SK-N-SH (cell line): ENCODE measurements at regions not wholly inside any gene's neighbourhood (a gene's known extent, or its start where the extent isn't known, plus 50 kb on each side); places are given as distances from the start of the nearest gene placed in this dataset.

Experiments
- CTCF ChIA-PET: fragments of 300-600, 350-600 bp; formaldehyde crosslinking; extraction: SDS; loops from one replicate; lab custom pipeline; 2021; lab: Yijun Ruan, JAX
- POLR2A ChIA-PET: fragments of 350-600 bp; sonication (Branson Sonifier 250); formaldehyde crosslinking; extraction: SDS; loops from one replicate; lab custom pipeline; 2020; ENCODE audit warnings: antibody characterized with exemption, inconsistent platforms; lab: Yijun Ruan, JAX
- DNase-seq: peaks from one replicate; pipeline ENCODE4 v3.0.0; 2012
- H2AFZ ChIP-seq: fragments of 200-600 bp; sonication (generic); 2 replicates; pipeline ENCODE4 v1.8.1; 2016; ENCODE audit warnings: antibody characterized with exemption, mild to moderate bottlenecking, low read depth
- H3F3A ChIP-seq: fragments of 200-600 bp; sonication (generic); replicated peaks from 2 replicates; pipeline ENCODE3; 2016; ENCODE audit warnings: antibody characterized with exemption, mild to moderate bottlenecking; ENCODE audit not compliant: insufficient read depth
- H3K27ac ChIP-seq, 2 experiments: fragments of 200-500 bp in 1 of 2; fragments of 200-600 bp in 1 of 2; sonication (Bioruptor generic) in 1 of 2; sonication (generic), shearing (Covaris generic) in 1 of 2; 2 replicates each; pipeline versions ENCODE4 v1.5.1 to v1.6.1; 2014 to 2016; ENCODE audit warnings: low read depth in 2 of 2, inconsistent platforms in 1 of 2, low read length in 1 of 2, mild to moderate bottlenecking in 1 of 2, mixed read lengths in 1 of 2
- H3K27me3 ChIP-seq: fragments of 200-600 bp; sonication (generic), shearing (Covaris generic); 2 replicates; pipeline ENCODE4 v1.6.1; 2016; ENCODE audit warnings: mixed run types; ENCODE audit not compliant: insufficient read depth
- H3K36me3 ChIP-seq, 2 experiments: fragments of 200-500 bp in 1 of 2; fragments of 200-600 bp in 1 of 2; sonication (Bioruptor generic) in 1 of 2; sonication (generic) in 1 of 2; replicated peaks in 1 of 2; 2 replicates each; pipeline versions ENCODE3 to v1.5.1; 2014 to 2016; ENCODE audit warnings: low read length in 1 of 2, mild to moderate bottlenecking in 1 of 2; ENCODE audit not compliant: insufficient read depth in 2 of 2, control insufficient read depth in 1 of 2
- H3K4me1 ChIP-seq, 2 experiments: fragments of 200-500 bp in 1 of 2; fragments of 200-600 bp in 1 of 2; sonication (Bioruptor generic) in 1 of 2; sonication (generic), shearing (Covaris generic) in 1 of 2; 2 replicates each; pipeline versions ENCODE4 v1.5.1 to v1.6.1; 2014 to 2016; ENCODE audit warnings: low read depth in 1 of 2, low read length in 1 of 2, mixed run types in 1 of 2; ENCODE audit not compliant: insufficient read depth in 2 of 2, control insufficient read depth in 1 of 2
- H3K4me2 ChIP-seq: fragments of 200-600 bp; sonication (generic), shearing (Covaris generic); 2 replicates; pipeline ENCODE4 v1.6.1; 2017; ENCODE audit warnings: mixed run types
- H3K4me3 ChIP-seq, 2 experiments: fragments of 200-500 bp in 1 of 2; fragments of 200-600 bp in 1 of 2; sonication (Bioruptor generic) in 1 of 2; sonication (generic), shearing (Covaris generic) in 1 of 2; 2 replicates each; pipeline versions ENCODE4 v1.5.1 to v1.8.1; 2014 to 2016; ENCODE audit warnings: low read depth in 2 of 2, inconsistent platforms in 1 of 2, low read length in 1 of 2, mild to moderate bottlenecking in 1 of 2, mixed read lengths in 1 of 2, moderate library complexity in 1 of 2
- H3K79me2 ChIP-seq: fragments of 200-600 bp; sonication (generic); 2 replicates; pipeline ENCODE4 v1.8.1; 2017; ENCODE audit warnings: mild to moderate bottlenecking; ENCODE audit not compliant: insufficient read depth
- H3K9ac ChIP-seq: fragments of 200-600 bp; sonication (generic); 2 replicates; pipeline ENCODE4 v1.6.1; 2017; ENCODE audit warnings: mixed run types
- H3K9me2 ChIP-seq: fragments of 200-600 bp; sonication (generic); 2 replicates; pipeline ENCODE4 v1.6.1; 2017; ENCODE audit warnings: mixed run types
- H3K9me3 ChIP-seq: fragments of 200-600 bp; sonication (generic); 2 replicates; pipeline ENCODE4 v1.6.1; 2017; ENCODE audit warnings: mixed run types, mild to moderate bottlenecking, moderate library complexity
- H4K20me1 ChIP-seq: fragments of 200-600 bp; sonication (generic); 2 replicates; pipeline ENCODE4 v1.6.1; 2017; ENCODE audit warnings: mild to moderate bottlenecking, mixed run types; ENCODE audit not compliant: insufficient read depth
- CHD2 ChIP-seq: fragments of 150-350 bp; IDR thresholded peaks from 2 replicates; pipeline ENCODE4 v1.6.1; 2018; ENCODE audit warnings: low read length; ENCODE audit not compliant: partially characterized antibody
- ELF1 ChIP-seq: IDR thresholded peaks from 2 replicates; pipeline ENCODE4 v1.4.0; 2012
- EP300 ChIP-seq, 2 experiments: IDR thresholded peaks; 2 replicates each; pipeline versions ENCODE4 v1.4.0 to v1.6.1; 2012; ENCODE audit warnings: borderline replicate concordance in 1 of 2, low read depth in 1 of 2, low read length in 1 of 2
- FOSL2 ChIP-seq: IDR thresholded peaks from 2 replicates; pipeline ENCODE4 v1.4.0; 2012; ENCODE audit warnings: low read depth, mild to moderate bottlenecking, moderate library complexity, borderline replicate concordance
- GATA2 ChIP-seq: sonication (generic); formaldehyde crosslinking; IDR thresholded peaks from 2 replicates; pipeline ENCODE4 v1.5.0; 2020; ENCODE audit warnings: mild to moderate bottlenecking, missing genetic modification reagents
- NFIC ChIP-seq: IDR thresholded peaks from 2 replicates; pipeline ENCODE4 v1.4.0; 2012; ENCODE audit warnings: borderline replicate concordance
- NRF1 ChIP-seq: IDR thresholded peaks from 2 replicates; pipeline ENCODE4 v1.6.1; 2012; ENCODE audit warnings: low read depth, mild to moderate bottlenecking, low read length
- RFX5 ChIP-seq: IDR thresholded peaks from 2 replicates; pipeline ENCODE4 v1.6.1; 2012; ENCODE audit warnings: mild to moderate bottlenecking, improper control_type of control experiment, low read length
- SIN3A ChIP-seq: IDR thresholded peaks from 2 replicates; pipeline ENCODE4 v1.6.1; 2012; ENCODE audit warnings: low read depth, mild to moderate bottlenecking, low read length, moderate library complexity, borderline replicate concordance
- SMC3 ChIP-seq: IDR thresholded peaks from 2 replicates; pipeline ENCODE4 v1.6.1; 2012; ENCODE audit warnings: low read depth, low read length, improper control_type of control experiment
- TCF12 ChIP-seq: IDR thresholded peaks from 2 replicates; pipeline ENCODE4 v1.4.0; 2012
- YY1 ChIP-seq: IDR thresholded peaks from 2 replicates; pipeline ENCODE4 v1.4.0; 2012; ENCODE audit warnings: low read depth, mild to moderate bottlenecking
- WGBS: methylation state at CpG from one replicate; pipeline ENCODE4 v1.1.6; 2017; ENCODE audit warnings: low lambda C conversion rate; 5-methylcytosine and 5-hydroxymethylcytosine counted together
- TF ChIP-seq, protein P1 (sequence below): fragments of 150-350 bp; IDR thresholded peaks from 2 replicates; pipeline ENCODE4 v1.6.1; 2017; ENCODE audit warnings: antibody characterized with exemption, low read length, low read depth, borderline replicate concordance
- TF ChIP-seq, protein P2 (sequence below): IDR thresholded peaks from 2 replicates; pipeline ENCODE4 v1.4.0; 2012; ENCODE audit warnings: low read depth
- TF ChIP-seq, protein P3 (sequence below): fragments of 200-600 bp; sonication (generic); IDR thresholded peaks from 2 replicates; pipeline ENCODE4 v1.6.1; 2017; ENCODE audit warnings: antibody characterized with exemption, mild to moderate bottlenecking, moderate library complexity
- TF ChIP-seq, protein P4 (sequence below): IDR thresholded peaks from 2 replicates; pipeline ENCODE4 v1.6.1; 2012; ENCODE audit warnings: mild to moderate bottlenecking, low read depth, low read length, moderate library complexity
- TF ChIP-seq, protein P5 (sequence below): IDR thresholded peaks from 2 replicates; pipeline ENCODE4; 2012

DNA sequence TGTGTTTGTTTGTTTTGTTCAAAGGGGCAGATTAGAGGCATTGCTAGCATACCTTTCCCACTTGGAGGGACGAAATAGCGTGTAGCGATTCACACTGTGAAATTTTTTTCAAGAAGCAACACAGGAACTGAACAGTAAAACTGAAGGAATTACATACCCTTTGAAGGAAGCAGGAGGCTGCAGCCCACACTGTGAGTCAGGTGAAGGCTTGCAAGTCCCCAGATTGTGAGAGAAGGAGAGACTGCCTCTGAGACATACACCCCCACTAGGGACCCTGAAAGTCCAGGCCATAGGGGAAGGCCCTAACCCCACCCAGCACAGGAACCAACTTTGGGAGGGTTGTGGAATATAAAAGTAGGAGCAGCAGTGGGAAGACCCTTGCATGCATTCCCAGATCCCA, 69.6 kb upstream of the HS3ST3A1 start:
- Histone ChIP-seq H4K20me1 (no peaks in the 10 kb centered on the region), H3K4me3 (no peak overlapping the region), H3K4me1 (no peaks in the 10 kb centered on the region), H3K9me2 (no peaks in the 10 kb centered on the region), H3K4me2 (no peak overlapping the region), H3K27me3 (no peaks in the 10 kb centered on the region), H3F3A (no peaks in the 10 kb centered on the region), H3K27ac (no peak overlapping the region), H3K9me3 (peaks cover 14% of the 10 kb centered on the region), H3K9ac (no peak overlapping the region), H3K79me2 (no peaks in the 10 kb centered on the region), H3K36me3 (no peaks in the 10 kb centered on the region), H2AFZ (no peak overlapping the region)
- CTCF ChIA-PET: no interaction called here
- TF ChIP-seq FOSL2 (no peak), ELF1 (no peak), EP300 (IDR thresholded peaks at IDR 0.05; ENCODE audit: borderline replicate concordance in 1 of 2, low read depth in 1 of 2, low read length in 1 of 2) (no peak), YY1 (no peak), NFIC (no peak), RFX5 (no peak), TCF12 (no peak), CHD2 (no peak), GATA2 (CRISPR knock-in tag) (no peak), SMC3 (no peak), SIN3A (no peak), NRF1 (no peak)
- TF ChIP-seq, protein P1, sequence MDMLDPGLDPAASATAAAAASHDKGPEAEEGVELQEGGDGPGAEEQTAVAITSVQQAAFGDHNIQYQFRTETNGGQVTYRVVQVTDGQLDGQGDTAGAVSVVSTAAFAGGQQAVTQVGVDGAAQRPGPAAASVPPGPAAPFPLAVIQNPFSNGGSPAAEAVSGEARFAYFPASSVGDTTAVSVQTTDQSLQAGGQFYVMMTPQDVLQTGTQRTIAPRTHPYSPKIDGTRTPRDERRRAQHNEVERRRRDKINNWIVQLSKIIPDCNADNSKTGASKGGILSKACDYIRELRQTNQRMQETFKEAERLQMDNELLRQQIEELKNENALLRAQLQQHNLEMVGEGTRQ: no peak
- TF ChIP-seq, protein P2, sequence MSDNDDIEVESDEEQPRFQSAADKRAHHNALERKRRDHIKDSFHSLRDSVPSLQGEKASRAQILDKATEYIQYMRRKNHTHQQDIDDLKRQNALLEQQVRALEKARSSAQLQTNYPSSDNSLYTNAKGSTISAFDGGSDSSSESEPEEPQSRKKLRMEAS: no peak
- TF ChIP-seq, protein P3, sequence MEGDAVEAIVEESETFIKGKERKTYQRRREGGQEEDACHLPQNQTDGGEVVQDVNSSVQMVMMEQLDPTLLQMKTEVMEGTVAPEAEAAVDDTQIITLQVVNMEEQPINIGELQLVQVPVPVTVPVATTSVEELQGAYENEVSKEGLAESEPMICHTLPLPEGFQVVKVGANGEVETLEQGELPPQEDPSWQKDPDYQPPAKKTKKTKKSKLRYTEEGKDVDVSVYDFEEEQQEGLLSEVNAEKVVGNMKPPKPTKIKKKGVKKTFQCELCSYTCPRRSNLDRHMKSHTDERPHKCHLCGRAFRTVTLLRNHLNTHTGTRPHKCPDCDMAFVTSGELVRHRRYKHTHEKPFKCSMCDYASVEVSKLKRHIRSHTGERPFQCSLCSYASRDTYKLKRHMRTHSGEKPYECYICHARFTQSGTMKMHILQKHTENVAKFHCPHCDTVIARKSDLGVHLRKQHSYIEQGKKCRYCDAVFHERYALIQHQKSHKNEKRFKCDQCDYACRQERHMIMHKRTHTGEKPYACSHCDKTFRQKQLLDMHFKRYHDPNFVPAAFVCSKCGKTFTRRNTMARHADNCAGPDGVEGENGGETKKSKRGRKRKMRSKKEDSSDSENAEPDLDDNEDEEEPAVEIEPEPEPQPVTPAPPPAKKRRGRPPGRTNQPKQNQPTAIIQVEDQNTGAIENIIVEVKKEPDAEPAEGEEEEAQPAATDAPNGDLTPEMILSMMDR: no peak
- TF ChIP-seq, protein P4, sequence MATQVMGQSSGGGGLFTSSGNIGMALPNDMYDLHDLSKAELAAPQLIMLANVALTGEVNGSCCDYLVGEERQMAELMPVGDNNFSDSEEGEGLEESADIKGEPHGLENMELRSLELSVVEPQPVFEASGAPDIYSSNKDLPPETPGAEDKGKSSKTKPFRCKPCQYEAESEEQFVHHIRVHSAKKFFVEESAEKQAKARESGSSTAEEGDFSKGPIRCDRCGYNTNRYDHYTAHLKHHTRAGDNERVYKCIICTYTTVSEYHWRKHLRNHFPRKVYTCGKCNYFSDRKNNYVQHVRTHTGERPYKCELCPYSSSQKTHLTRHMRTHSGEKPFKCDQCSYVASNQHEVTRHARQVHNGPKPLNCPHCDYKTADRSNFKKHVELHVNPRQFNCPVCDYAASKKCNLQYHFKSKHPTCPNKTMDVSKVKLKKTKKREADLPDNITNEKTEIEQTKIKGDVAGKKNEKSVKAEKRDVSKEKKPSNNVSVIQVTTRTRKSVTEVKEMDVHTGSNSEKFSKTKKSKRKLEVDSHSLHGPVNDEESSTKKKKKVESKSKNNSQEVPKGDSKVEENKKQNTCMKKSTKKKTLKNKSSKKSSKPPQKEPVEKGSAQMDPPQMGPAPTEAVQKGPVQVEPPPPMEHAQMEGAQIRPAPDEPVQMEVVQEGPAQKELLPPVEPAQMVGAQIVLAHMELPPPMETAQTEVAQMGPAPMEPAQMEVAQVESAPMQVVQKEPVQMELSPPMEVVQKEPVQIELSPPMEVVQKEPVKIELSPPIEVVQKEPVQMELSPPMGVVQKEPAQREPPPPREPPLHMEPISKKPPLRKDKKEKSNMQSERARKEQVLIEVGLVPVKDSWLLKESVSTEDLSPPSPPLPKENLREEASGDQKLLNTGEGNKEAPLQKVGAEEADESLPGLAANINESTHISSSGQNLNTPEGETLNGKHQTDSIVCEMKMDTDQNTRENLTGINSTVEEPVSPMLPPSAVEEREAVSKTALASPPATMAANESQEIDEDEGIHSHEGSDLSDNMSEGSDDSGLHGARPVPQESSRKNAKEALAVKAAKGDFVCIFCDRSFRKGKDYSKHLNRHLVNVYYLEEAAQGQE: no peak
- TF ChIP-seq, protein P5, sequence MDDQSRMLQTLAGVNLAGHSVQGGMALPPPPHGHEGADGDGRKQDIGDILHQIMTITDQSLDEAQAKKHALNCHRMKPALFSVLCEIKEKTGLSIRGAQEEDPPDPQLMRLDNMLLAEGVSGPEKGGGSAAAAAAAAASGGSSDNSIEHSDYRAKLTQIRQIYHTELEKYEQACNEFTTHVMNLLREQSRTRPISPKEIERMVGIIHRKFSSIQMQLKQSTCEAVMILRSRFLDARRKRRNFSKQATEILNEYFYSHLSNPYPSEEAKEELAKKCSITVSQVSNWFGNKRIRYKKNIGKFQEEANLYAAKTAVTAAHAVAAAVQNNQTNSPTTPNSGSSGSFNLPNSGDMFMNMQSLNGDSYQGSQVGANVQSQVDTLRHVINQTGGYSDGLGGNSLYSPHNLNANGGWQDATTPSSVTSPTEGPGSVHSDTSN: no peak
- POLR2A ChIA-PET: no interaction called here
- no peak for DNase-seq
- 14% methylated on average over 3 of the region's 3 CpGs for WGBS
